WTC11 (cell line): ENCODE measurements at regions not wholly inside any gene's neighbourhood (a gene's known extent, or its start where the extent isn't known, plus 50 kb on each side); places are given as distances from the start of the nearest gene placed in this dataset.

ENCODE experiments used
- ATF6 ChIP-seq: sonication (generic); formaldehyde crosslinking; IDR thresholded peaks from 2 replicates; pipeline ENCODE4 v1.8.1; 2023; ENCODE audit warnings: mild to moderate bottlenecking, missing genetic modification reagents
- CTCF ChIP-seq: fragments of 200-600 bp; IDR thresholded peaks from 2 replicates; pipeline ENCODE4 v1.8.0; 2022; ENCODE audit warnings: antibody characterized with exemption
- ESRRA ChIP-seq: sonication (generic); formaldehyde crosslinking; IDR thresholded peaks from 2 replicates; pipeline ENCODE4 v1.8.1; 2022; ENCODE audit warnings: mild to moderate bottlenecking, missing genetic modification reagents, borderline replicate concordance
- ETV6 ChIP-seq: sonication (generic); formaldehyde crosslinking; IDR thresholded peaks from 2 replicates; pipeline ENCODE4 v1.8.1; 2022; ENCODE audit warnings: mild to moderate bottlenecking, missing genetic modification reagents
- IRF2 ChIP-seq: sonication (generic); formaldehyde crosslinking; IDR thresholded peaks from 2 replicates; pipeline ENCODE4 v1.8.0; 2022; ENCODE audit warnings: low read depth, missing genetic modification reagents, borderline replicate concordance
- MAX ChIP-seq: sonication (generic); formaldehyde crosslinking; IDR thresholded peaks from 2 replicates; pipeline ENCODE4 v1.8.0; 2022; ENCODE audit warnings: mild to moderate bottlenecking, missing genetic modification reagents
- NR3C1 ChIP-seq: sonication (generic); formaldehyde crosslinking; conservative IDR thresholded peaks from 2 replicates; pipeline ENCODE4 v1.8.1; 2023; ENCODE audit warnings: low read depth, mild to moderate bottlenecking, missing genetic modification reagents
- OVOL2 ChIP-seq: fragments of 250-450 bp; sonication (Bioruptor Pico); IDR thresholded peaks from 2 replicates; pipeline ENCODE4 v1.9.0; 2021; ENCODE audit warnings: mild to moderate bottlenecking, borderline replicate concordance
- USF2 ChIP-seq: sonication (generic); formaldehyde crosslinking; IDR thresholded peaks from 2 replicates; pipeline ENCODE4 v1.8.1; 2023; ENCODE audit warnings: mild to moderate bottlenecking, missing genetic modification reagents, moderate library complexity

DNA sequence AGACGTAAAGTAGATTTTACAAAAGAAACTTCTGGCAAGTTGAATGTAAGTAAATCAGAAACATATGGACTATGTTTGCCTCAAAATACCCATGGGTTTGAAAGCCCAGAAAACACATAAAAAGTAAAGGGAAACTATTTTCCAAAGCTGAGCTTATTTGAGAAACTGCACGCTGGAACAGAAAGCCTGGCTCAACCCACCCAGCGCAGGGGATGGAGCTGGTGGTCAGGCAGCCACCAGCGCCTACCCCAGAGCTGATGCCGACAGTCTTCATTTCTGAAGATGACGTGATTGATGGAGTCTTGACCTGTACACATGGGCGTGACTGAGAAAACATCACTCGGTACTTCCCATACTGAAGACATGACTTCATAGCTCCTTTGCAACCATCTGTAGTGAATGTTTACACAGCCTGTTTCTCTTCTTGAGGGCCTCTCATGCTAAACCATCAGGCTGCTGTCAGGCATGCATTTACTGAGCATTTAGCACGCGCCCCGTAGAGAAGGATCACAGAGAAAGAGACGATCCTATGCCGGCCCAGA is 232.6 kb upstream of the AUTS2 start:
- TF ChIP-seq ESRRA (no peak), CTCF (no peak), IRF2 (CRISPR knock-in tag) (no peak), ATF6 (CRISPR knock-in tag) (no peak), OVOL2 (CRISPR knock-in tag) (no peak), NR3C1 (no peak), ETV6 (no peak), MAX (CRISPR knock-in tag) (no peak), USF2 (no peak)
